Right forelimb (tissue), 1 donor: ENCODE measurements at regions not wholly inside any gene's neighbourhood (a gene's known extent, or its start where the extent isn't known, plus 50 kb on each side); places are given as distances from the start of the nearest gene placed in this dataset.
"Not testable (repeated sequence)": the region's sequence is repeated elsewhere in the genome, so short reads cannot be mapped to it uniquely, and the experiment has no call there.

ENCODE experiments used
- DNase-seq: peaks from one replicate; pipeline ENCODE4 v3.0.0-alpha.2; 2018

DNA sequence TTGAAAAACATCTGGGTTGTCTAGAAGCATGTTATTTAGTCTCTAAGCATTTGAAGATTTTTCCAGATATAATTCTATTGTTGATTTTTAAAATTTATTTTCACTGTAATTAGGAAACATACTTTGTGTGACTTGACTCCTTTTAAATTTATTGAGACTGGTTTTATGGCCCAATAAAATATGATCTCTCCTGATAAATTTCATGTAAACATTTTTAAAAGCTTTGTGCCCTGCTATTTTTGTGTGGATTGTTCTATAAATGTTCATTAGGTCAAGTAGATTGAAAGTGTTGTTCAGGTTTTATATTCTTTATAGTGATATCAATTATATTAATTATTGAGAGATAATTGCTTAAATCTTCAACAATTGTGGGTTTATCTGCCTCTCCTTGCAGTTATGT lies 105.4 kb downstream of the RFX6 start:
- DNase-seq: no peak

DNA sequence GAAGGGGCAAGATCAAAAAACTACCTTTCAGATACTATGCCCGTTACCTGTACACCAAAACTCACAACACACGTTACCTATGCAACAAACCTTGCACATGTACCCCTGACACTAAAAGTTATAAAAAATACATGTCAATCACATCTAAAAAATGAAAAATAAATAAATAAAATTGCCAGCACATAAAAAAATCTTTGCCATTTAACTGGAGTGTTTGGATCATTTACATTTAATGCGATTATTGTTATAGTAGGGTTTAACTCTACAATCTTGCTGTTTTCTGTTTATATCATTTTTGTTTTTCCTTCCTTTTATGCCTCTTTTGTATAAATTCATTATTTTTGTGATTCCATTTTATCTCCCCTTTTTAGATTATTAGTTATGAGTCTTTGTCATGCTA lies 106.3 kb downstream of the RFX6 start:
- no peak for DNase-seq

DNA sequence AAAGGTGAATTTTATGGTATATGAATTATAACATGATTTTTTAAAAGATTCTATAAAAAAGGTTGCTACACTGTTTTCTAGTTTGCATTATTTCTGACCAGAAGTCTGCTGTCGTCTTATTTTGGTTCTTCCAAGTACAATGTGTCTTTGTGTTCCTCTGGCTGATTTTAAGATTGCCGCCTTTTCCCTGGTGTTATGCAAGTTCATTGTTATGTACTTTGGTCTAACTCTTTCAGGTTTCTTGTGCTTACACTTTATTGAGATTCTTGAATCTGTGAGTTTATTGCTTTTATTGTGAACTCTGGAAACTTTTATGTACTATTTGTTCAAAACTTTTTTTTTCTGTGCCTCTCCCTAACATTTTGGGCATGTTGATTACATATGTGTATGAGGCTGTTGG lies 109.8 kb downstream of the RFX6 start:
- no peak for DNase-seq

DNA sequence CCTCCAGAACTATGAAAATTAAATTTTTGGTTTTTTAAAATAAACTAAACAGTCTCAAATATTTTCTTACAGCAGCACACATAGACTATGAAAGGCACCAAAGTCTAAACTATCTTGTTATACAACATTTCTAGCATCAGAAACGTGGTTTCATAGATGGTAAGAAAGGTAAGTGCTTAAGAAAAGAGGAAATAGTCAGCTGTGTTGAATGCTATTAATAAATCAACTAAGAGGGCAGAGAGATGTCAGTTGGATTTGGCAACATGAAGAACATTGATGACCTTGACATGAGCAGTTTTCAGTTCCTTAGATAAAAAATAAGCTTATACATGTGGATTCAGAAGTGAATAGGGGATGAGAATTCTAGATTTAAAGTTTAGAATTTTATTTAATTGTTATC lies 113.6 kb downstream of the RFX6 start:
- no peak for DNase-seq

DNA sequence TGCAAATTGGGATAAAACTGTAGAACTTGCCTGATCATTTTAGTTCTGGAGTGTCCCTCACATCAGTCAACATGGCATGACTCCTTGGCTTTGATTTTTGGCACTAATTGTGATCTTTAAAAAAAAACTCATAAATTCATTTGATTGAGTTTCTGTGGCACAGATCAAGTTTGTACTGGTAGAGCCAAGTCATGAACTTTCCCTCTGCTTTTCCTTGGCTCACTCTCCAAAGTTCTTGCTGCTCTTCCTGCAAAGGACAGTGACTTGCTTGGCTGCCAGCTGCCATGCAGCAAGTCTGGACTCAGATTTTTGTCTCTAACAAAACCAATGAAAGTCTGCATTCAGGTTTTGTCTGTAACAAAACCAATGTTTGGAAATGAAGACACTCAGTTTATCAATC lies 115.5 kb downstream of the RFX6 start:
- DNase-seq: no peak

DNA sequence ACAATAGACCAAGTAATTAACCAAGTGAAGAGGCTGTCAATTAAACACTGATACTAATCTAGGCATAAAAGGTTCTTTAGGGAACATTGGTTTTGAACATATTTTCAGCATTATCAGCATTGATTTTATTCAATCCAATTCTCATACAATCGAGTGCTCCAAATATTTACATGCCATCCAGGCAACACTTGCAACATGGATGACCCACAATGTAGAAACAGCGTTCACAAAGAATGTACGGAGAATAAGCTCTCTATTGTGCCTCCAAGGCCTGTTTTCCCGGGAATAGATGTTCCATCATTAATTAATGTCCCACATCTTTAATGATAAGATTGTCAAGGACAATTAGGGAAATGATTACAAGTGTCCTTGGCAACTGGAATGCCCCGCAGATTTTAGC lies 117.4 kb downstream of the RFX6 start:
- no peak for DNase-seq

GRCh38 chr6:116996842-116997241 lies 119.8 kb downstream of the RFX6 start:
- no peak for DNase-seq

DNA sequence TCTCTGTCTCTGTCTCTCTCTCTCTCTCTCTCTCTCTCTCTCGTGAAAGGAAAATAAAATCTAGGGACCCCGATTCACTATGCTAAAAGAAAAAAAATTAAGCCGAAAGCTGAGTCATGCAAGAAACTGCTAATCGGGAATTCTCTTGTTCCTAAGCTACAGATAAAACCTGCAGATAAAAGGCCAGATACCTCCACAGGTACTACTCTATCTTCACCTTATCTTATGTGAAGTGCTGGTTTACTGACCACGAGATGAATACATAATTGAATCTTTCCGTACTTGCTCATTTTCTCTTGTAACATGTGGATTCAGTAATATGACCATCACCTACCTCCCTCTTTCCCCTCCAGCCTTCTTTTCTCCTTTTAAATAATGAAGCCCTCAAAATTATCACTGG lies 120.5 kb downstream of the RFX6 start:
- DNase-seq: no peak

- DNase-seq: no peak
Measured at GRCh38 chr6:117007659-117008058, 130.6 kb downstream of the RFX6 start.

DNA sequence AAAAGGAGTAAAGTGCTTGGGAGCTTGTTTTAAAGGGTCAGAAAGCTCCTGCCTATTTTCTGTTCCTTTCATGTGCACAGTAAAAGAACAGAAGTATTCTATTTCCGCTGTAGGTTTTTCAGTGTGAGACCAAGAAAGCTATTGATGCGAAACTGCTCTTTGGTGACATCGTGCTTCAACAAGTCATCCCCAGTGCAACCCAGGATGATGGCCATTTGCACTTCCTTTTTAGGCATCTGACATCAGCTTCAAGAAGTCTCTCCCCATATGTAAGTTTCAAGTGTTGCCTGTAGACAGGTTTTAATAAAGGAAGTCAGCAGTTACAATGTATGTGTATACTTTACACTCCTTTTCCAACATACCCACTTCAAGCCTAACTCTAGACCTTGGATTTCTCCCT lies 131.6 kb downstream of the RFX6 start:
- no peak for DNase-seq

- DNase-seq: not testable (repeated sequence)
Measured at GRCh38 chr6:117014641-117015473, 137.8 kb downstream of the RFX6 start.

DNA sequence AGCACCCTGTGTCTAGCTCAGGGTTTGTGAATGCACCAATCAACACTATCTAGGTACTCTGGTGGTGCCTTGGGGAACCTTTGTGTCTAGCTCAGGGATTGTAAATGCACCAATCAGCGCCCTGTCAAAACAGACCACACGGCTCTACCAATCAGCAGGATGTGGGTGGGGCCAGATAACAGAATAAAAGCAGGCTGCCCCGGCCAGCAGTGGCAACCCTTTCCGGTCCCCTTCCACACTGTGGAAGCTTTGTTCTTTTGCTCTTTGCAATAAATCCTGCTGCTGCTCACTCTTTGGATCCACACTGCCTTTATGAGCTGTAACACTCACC lies 138.4 kb downstream of the RFX6 start:
- DNase-seq: not testable (repeated sequence)

DNA sequence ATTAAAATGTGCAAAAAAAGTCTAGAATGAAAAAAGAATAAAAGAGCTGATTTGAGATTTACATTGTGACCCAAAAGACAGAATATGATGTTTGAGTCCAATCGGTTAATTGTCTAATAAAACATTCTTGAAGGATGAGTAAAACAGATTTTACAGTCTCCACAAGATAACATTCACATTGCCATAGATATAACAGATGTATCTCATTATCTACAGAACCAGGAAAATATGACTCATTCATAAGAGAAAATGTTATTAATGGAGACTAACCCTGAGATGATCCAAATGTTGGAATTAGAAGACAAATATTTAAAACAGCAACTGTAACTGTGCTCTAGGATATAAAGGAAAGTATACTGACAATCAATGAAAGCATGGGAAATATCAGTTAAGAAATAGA lies 141.7 kb downstream of the RFX6 start:
- no peak for DNase-seq

GRCh38 chr6:117022774-117023173 lies 145.7 kb downstream of the RFX6 start:
- DNase-seq: no peak

DNA sequence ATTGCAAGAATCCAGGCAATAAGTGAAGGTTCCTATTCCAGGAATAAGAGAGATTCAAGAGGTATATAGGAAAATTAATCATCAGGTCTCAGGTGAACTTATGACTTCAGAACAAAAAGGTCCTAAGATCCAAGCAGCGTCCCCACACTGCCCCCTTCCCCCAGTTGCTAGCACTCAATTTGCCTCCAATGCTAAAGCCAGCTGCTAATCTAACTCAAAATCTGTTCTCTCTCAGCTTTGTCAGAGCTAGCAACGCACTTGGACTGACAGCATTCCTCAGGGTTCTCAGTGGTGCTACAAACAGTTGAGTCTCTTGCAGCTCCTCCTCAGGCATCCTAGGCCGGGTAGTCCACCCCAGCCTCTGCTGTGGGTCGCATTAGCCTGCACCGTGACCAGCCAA lies 148.3 kb downstream of the RFX6 start:
- no peak for DNase-seq

DNA sequence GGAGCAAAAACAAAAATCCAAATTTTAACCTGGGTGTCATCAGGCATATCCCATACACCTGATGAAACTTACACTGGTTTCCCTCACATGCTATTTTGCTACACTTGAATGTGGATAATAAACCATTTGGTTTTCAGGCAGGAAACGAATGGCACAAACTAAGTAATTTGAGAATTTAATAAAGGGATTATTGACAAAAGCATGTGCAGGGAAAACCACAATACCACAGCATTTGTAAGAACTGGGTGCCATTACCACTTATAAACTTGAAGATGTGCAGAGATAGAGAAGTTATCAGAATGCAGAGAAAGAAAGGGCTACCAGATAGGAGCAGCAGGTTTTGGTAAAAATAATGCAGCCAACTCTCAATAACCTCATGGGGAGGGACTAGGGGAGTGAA lies 151.2 kb downstream of the RFX6 start:
- DNase-seq: no peak

GRCh38 chr6:117034547-117034946 lies 157.5 kb downstream of the RFX6 start:
- no peak for DNase-seq

- DNase-seq: no peak
Measured at GRCh38 chr6:117034971-117035370, 157.9 kb downstream of the RFX6 start.

- DNase-seq: no peak
Measured at GRCh38 chr6:117050301-117050700, 173.3 kb downstream of the RFX6 start.

GRCh38 chr6:117072134-117072533 lies 193.2 kb upstream of the VGLL2 start:
- no peak for DNase-seq

DNA sequence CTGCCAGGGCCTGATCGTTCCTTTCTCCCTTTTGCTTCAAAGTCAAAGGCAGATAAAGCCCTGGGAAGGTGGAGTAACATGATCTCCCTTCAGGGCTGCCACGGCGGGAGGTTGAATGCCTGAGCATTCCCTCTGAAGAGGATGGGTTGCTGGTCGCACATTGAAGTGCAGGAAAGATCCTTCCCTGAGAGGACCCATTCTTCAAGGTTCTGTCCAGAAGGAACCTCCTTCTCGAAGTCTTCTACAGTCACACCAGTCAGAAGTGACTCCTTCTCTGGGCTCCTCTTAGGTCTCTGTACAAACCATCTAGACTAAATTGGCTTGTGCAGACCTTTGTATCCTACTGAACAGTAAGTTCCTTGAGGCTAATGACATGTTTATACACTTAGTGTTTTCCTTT lies 192.6 kb upstream of the VGLL2 start:
- no peak for DNase-seq

DNA sequence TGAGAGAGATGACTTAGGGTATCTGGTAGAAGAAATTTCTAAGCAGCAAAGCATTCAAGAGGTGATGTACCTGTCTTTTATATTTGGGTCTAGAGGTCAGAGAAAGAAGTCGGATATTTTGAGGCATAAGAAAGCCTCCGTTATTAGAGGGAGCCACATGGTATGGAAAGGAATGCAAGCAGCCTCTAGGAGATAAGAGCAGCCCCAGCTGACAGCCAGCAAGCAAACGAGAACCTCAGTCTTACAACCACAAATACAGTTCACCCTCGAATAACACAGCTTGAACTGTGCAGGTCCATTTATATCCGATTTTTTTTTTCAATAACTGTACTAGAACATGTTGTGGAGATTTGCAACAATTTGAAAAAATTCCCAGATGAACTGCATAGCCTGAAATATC lies 190.7 kb upstream of the VGLL2 start:
- DNase-seq: no peak

GRCh38 chr6:117075218-117075617 lies 190.1 kb upstream of the VGLL2 start:
- DNase-seq: no peak

DNA sequence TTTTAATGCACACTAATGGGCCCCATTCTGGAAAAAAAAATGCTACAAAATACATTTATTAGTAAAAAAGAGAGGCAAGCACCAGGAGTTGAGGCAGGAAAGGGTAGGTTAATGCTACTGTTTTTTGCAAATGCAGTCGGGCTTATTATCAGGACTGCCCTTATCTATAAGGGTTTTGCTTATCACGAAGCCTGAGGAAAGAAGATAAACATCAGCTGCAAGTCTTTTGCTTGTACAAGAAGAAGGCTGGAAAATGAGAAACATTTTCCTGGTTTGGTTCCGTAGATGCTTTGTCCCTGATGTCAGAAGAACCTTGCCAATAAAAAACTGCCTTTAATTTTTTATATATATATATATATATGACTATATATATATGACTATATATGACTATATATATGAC lies 189.3 kb upstream of the VGLL2 start:
- no peak for DNase-seq

DNA sequence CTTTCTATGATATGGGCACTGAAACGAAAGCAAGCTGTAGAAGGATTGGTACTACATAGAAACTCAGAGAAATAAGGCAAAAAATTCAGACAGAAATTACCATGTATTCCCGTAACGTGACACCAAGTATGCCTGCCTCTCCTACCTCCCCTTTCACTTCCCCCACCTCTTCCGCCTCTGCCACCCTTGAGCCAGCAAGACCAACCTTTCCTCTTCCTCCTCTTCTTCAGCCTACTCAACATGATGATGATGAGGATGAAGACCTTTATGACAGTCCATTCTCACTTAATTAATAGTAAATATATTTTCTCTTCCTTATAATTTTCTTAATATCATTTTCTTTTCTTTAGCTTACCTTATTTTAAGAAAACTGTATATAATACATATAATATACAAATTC lies 188.1 kb upstream of the VGLL2 start:
- DNase-seq: no peak

- no peak for DNase-seq
Measured at GRCh38 chr6:117078624-117079023, 186.7 kb upstream of the VGLL2 start.
